ENCODE measurements at regions not wholly inside any gene's neighbourhood (a gene's known extent, or its start where the extent isn't known, plus 50 kb on each side); places are given as distances from the start of the nearest gene placed in this dataset.

GRCh38 chr10:107689323-107689722, 524.8 kb upstream of the SORCS1 start:
- H3K36me3 Mint-ChIP-seq (ENCODE audit: low read depth), result no peaks in the 10 kb centered on the region
- ChIA-PET POLR2A (no interaction called here), CTCF (no interaction called here)
- no peaks in the 10 kb centered on the region for H3K27me3 Mint-ChIP-seq
- H3K4me3 Mint-ChIP-seq, result peak overlapping the region; percentile 48
- ATAC-seq (ENCODE audit: low read depth) (no peak), DNase-seq (no peak)
- TF ChIP-seq CTCF (IDR thresholded peaks at IDR 0.05), result no peak
- no peaks in the 10 kb centered on the region for H3K9me3 Mint-ChIP-seq
- peak overlapping the region; percentile 25 for H3K27ac Mint-ChIP-seq
- intact Hi-C loops (cut with micrococcal nuclease), result loop anchor here (10.0 kb wide), 2 partner anchors 215 to 275 kb away; no protein-coding TSS in a partner anchor
- peaks cover 19% of the 10 kb centered on the region for H3K4me1 Mint-ChIP-seq

- TF ChIP-seq CTCF (IDR thresholded peaks at IDR 0.05), result no peak
- POLR2A ChIA-PET, result no interaction called here
- CTCF ChIA-PET, result no interaction called here
- H3K36me3 Mint-ChIP-seq (ENCODE audit: low read depth), result no peaks in the 10 kb centered on the region
- H3K9me3 Mint-ChIP-seq, result peaks cover 4% of the 10 kb centered on the region
- no peak for DNase-seq
- no peaks in the 10 kb centered on the region for H3K27me3 Mint-ChIP-seq
- no peak for ATAC-seq (ENCODE audit: low read depth)
- H3K4me3 Mint-ChIP-seq, result no peak overlapping the region
- no peak overlapping the region for H3K27ac Mint-ChIP-seq
- H3K4me1 Mint-ChIP-seq, result peaks cover 19% of the 10 kb centered on the region
- intact Hi-C loops (cut with micrococcal nuclease), result loop anchor here (10.0 kb wide), 2 partner anchors 213 to 273 kb away; no protein-coding TSS in a partner anchor
These were observed 523.2 kb upstream of the SORCS1 start for GRCh38 chr10:107687701-107688100.

- Mint-ChIP-seq H3K27me3 (no peaks in the 10 kb centered on the region), H3K36me3 (ENCODE audit: low read depth) (no peaks in the 10 kb centered on the region), H3K4me1 (peaks cover 19% of the 10 kb centered on the region), H3K9me3 (peaks cover 6% of the 10 kb centered on the region), H3K27ac (peak overlapping the region; percentile 51), H3K4me3 (no peak overlapping the region)
- DNase-seq (no peak), ATAC-seq (ENCODE audit: low read depth) (peak; percentile 85)
- POLR2A ChIA-PET, result no interaction called here
- CTCF ChIA-PET, result no interaction called here
- no peak for TF ChIP-seq CTCF (IDR thresholded peaks at IDR 0.05)
- intact Hi-C loops (cut with micrococcal nuclease), result loop anchor here (10.0 kb wide), 2 partner anchors 211 to 271 kb away; no protein-coding TSS in a partner anchor
These were observed 521.6 kb upstream of the SORCS1 start for GRCh38 chr10:107686095-107686494.

GRCh38 chr10:107671960-107672359, 507.5 kb upstream of the SORCS1 start:
- Mint-ChIP-seq H3K4me3 (no peak overlapping the region), H3K36me3 (ENCODE audit: low read depth) (no peaks in the 10 kb centered on the region), H3K27ac (no peak overlapping the region), H3K27me3 (no peaks in the 10 kb centered on the region), H3K9me3 (no peaks in the 10 kb centered on the region), H3K4me1 (no peaks in the 10 kb centered on the region)
- intact Hi-C loops (cut with micrococcal nuclease), result no loop called here
- ChIA-PET CTCF (no interaction called here), POLR2A (no interaction called here)
- DNase-seq, result no peak
- ATAC-seq (ENCODE audit: low read depth), result no peak
- no peak for TF ChIP-seq CTCF (IDR thresholded peaks at IDR 0.05)

GRCh38 chr10:107666214-107666613, 501.7 kb upstream of the SORCS1 start:
- no peak overlapping the region for H3K4me3 Mint-ChIP-seq
- no peaks in the 10 kb centered on the region for H3K9me3 Mint-ChIP-seq
- H3K27me3 Mint-ChIP-seq, result no peaks in the 10 kb centered on the region
- ATAC-seq (ENCODE audit: low read depth), result no peak
- ChIA-PET CTCF (no interaction called here), POLR2A (no interaction called here)
- H3K27ac Mint-ChIP-seq, result no peak overlapping the region
- intact Hi-C loops (cut with micrococcal nuclease), result no loop called here
- no peaks in the 10 kb centered on the region for H3K4me1 Mint-ChIP-seq
- H3K36me3 Mint-ChIP-seq (ENCODE audit: low read depth), result no peaks in the 10 kb centered on the region
- DNase-seq, result no peak
- TF ChIP-seq CTCF (IDR thresholded peaks at IDR 0.05), result no peak
